OCI-LY1 (cell line): ENCODE measurements at regions not wholly inside any gene's neighbourhood (a gene's known extent, or its start where the extent isn't known, plus 50 kb on each side); places are given as distances from the start of the nearest gene placed in this dataset.

ENCODE experiments used
- EZH2 ChIP-seq: fragments of 200-600 bp; sonication (generic), shearing (Covaris generic); IDR thresholded peaks from 2 replicates; pipeline ENCODE4 v1.8.0; 2017; ENCODE audit warnings: borderline replicate concordance, mixed run types, mild to moderate bottlenecking, antibody characterized with exemption, low read length, moderate library complexity, mixed read lengths
- TF ChIP-seq, protein P1 (sequence below): fragments of 200-600 bp; sonication (generic), shearing (Covaris generic); IDR thresholded peaks from 2 replicates; pipeline ENCODE4 v1.5.1; 2017; ENCODE audit warnings: mild to moderate bottlenecking, antibody characterized with exemption, low read length, moderate library complexity, mixed read lengths

DNA sequence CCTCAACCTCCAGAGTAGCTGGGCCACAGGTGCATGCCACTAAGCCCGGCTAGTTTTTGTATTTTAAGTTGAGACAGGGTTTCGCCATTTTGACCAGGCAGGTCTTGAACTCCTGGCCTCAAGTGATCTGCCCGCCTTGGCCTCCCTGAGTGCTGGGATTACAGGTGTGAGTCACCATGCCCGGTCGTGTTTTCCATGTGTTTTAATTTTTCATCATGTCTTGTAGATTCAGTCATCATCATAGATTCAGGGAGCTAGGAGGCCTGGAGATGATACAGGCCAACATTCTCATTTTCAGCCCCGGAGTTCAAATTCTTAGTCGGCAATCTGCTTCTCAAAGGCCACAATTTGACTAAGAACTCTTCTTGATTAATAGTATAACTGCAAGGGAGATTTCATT, 73.5 kb upstream of the GRAMD1B start:
- TF ChIP-seq, protein P1, sequence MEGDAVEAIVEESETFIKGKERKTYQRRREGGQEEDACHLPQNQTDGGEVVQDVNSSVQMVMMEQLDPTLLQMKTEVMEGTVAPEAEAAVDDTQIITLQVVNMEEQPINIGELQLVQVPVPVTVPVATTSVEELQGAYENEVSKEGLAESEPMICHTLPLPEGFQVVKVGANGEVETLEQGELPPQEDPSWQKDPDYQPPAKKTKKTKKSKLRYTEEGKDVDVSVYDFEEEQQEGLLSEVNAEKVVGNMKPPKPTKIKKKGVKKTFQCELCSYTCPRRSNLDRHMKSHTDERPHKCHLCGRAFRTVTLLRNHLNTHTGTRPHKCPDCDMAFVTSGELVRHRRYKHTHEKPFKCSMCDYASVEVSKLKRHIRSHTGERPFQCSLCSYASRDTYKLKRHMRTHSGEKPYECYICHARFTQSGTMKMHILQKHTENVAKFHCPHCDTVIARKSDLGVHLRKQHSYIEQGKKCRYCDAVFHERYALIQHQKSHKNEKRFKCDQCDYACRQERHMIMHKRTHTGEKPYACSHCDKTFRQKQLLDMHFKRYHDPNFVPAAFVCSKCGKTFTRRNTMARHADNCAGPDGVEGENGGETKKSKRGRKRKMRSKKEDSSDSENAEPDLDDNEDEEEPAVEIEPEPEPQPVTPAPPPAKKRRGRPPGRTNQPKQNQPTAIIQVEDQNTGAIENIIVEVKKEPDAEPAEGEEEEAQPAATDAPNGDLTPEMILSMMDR = no peak
- TF ChIP-seq EZH2 = no peak
